H9 (cell line): ENCODE measurements at regions not wholly inside any gene's neighbourhood (a gene's known extent, or its start where the extent isn't known, plus 50 kb on each side); places are given as distances from the start of the nearest gene placed in this dataset.

ENCODE experiments used
- DNase-seq: peaks from one replicate; pipeline ENCODE4 v3.0.0-alpha.2; 2017
- H2AFZ ChIP-seq: one replicate; pipeline ENCODE4 v1.6.1; 2013; ENCODE audit warnings: mild to moderate bottlenecking, low read length, control low read depth, moderate library complexity
- H2AK5ac ChIP-seq: 2 replicates; pipeline ENCODE4 v1.6.1; 2013; ENCODE audit warnings: low read length, control low read depth, mixed read lengths; ENCODE audit not compliant: insufficient read length
- H2BK120ac ChIP-seq: one replicate; pipeline ENCODE4 v1.6.1; 2013; ENCODE audit warnings: low read depth, mild to moderate bottlenecking, low read length, control low read depth, inconsistent platforms; ENCODE audit not compliant: poor library complexity, severe bottlenecking
- H2BK12ac ChIP-seq: 2 replicates; pipeline ENCODE4 v1.6.1; 2013; ENCODE audit warnings: low read length, control low read depth, mixed read lengths, low read depth; ENCODE audit not compliant: insufficient read length
- H2BK15ac ChIP-seq: 2 replicates; pipeline ENCODE4 v1.6.1; 2013; ENCODE audit warnings: low read depth, low read length, control low read depth
- H2BK20ac ChIP-seq: one replicate; pipeline ENCODE4 v1.6.1; 2013; ENCODE audit warnings: low read depth, mild to moderate bottlenecking, low read length, control low read depth, inconsistent platforms; ENCODE audit not compliant: poor library complexity, severe bottlenecking
- H2BK5ac ChIP-seq: 2 replicates; pipeline ENCODE4 v1.6.1; 2013; ENCODE audit warnings: low read length, control low read depth, mixed read lengths; ENCODE audit not compliant: insufficient read length
- H3K14ac ChIP-seq: 2 replicates; pipeline ENCODE4 v1.6.1; 2013; ENCODE audit warnings: low read length, control low read depth; ENCODE audit not compliant: insufficient read depth
- H3K18ac ChIP-seq: 2 replicates; pipeline ENCODE4 v1.6.1; 2013; ENCODE audit warnings: low read depth, mild to moderate bottlenecking, mixed read lengths, low read length, control low read depth; ENCODE audit not compliant: insufficient read length
- H3K23ac ChIP-seq: 2 replicates; pipeline ENCODE4 v1.6.1; 2013; ENCODE audit warnings: low read length, control low read depth, mixed read lengths, low read depth; ENCODE audit not compliant: insufficient read length
- H3K23me2 ChIP-seq: 2 replicates; pipeline ENCODE4 v1.6.1; 2013; ENCODE audit warnings: low read depth, mild to moderate bottlenecking, mixed read lengths, low read length, control low read depth; ENCODE audit not compliant: insufficient read length, poor library complexity, severe bottlenecking
- H3K27ac ChIP-seq: 2 replicates; pipeline ENCODE4 v1.5.1; 2013; ENCODE audit warnings: low read length, control low read depth, mixed read lengths, low read depth; ENCODE audit not compliant: insufficient read length
- H3K27me3 ChIP-seq: 2 replicates; pipeline ENCODE4 v1.6.1; 2013; ENCODE audit warnings: low read length, control low read depth, inconsistent platforms; ENCODE audit not compliant: insufficient read depth
- H3K4ac ChIP-seq: 2 replicates; pipeline ENCODE4 v1.6.1; 2013; ENCODE audit warnings: low read depth, mild to moderate bottlenecking, control low read depth, inconsistent platforms, low read length, moderate library complexity
- H3K4me1 ChIP-seq: 2 replicates; pipeline ENCODE4 v1.6.1; 2013; ENCODE audit warnings: low read length, control low read depth, inconsistent platforms; ENCODE audit not compliant: insufficient read depth
- H3K4me2 ChIP-seq: 2 replicates; pipeline ENCODE4 v1.6.1; 2013; ENCODE audit warnings: low read length, control low read depth, mixed read lengths; ENCODE audit not compliant: insufficient read length, insufficient read depth
- H3K56ac ChIP-seq: 2 replicates; pipeline ENCODE4 v1.6.1; 2013; ENCODE audit warnings: low read depth, mild to moderate bottlenecking, mixed read lengths, low read length, control low read depth; ENCODE audit not compliant: insufficient read length
- H3K79me1 ChIP-seq: 2 replicates; pipeline ENCODE4 v1.6.1; 2013; ENCODE audit warnings: low read depth, mild to moderate bottlenecking, moderate library complexity, low read length, control low read depth, inconsistent platforms; ENCODE audit not compliant: insufficient read depth, poor library complexity, severe bottlenecking
- H3K79me2 ChIP-seq: 2 replicates; pipeline ENCODE4 v1.6.1; 2013; ENCODE audit warnings: low read length, control low read depth, inconsistent platforms; ENCODE audit not compliant: insufficient read depth
- H3K9ac ChIP-seq: 2 replicates; pipeline ENCODE4 v1.6.1; 2013; ENCODE audit warnings: low read length, control low read depth, mixed read lengths; ENCODE audit not compliant: insufficient read length; ENCODE audit errors: extremely low read depth
- H3K9me3 ChIP-seq: one replicate; pipeline ENCODE4 v1.6.1; 2013; ENCODE audit warnings: low read depth, low read length, inconsistent platforms; ENCODE audit not compliant: control insufficient read depth
- H3T11ph ChIP-seq: one replicate; pipeline ENCODE4 v1.6.1; 2013; ENCODE audit warnings: mild to moderate bottlenecking, low read length, control low read depth, inconsistent platforms
- H4K20me1 ChIP-seq: one replicate; pipeline ENCODE4 v1.6.1; 2013; ENCODE audit not compliant: control insufficient read depth, insufficient read length, insufficient read depth
- H4K5ac ChIP-seq: 2 replicates; pipeline ENCODE4 v1.6.1; 2013; ENCODE audit warnings: low read depth, mild to moderate bottlenecking, mixed read lengths, low read length, control low read depth; ENCODE audit not compliant: insufficient read length
- H4K8ac ChIP-seq: replicated peaks from 2 replicates; pipeline ENCODE4 v1.6.1; 2013; ENCODE audit warnings: low read length, control low read depth, mixed read lengths, low read depth; ENCODE audit not compliant: insufficient read length
- H4K91ac ChIP-seq: 2 replicates; pipeline ENCODE4 v1.6.1; 2013; ENCODE audit warnings: low read depth, mild to moderate bottlenecking, moderate library complexity, mixed read lengths, low read length, control low read depth; ENCODE audit not compliant: insufficient read length
- H3K27ac Mint-ChIP-seq, 3 experiments: 2 replicates in 2 of 3; 3 replicates in 1 of 3; pipeline ENCODE4 v1.8.0; 2020 to 2021; ENCODE audit warnings: mixed read lengths in 3 of 3, mild to moderate bottlenecking in 1 of 3, moderate library complexity in 1 of 3
- H3K27me3 Mint-ChIP-seq: 2 replicates; pipeline ENCODE4 v1.8.0; 2021; ENCODE audit warnings: low read depth, mild to moderate bottlenecking, moderate library complexity, mixed read lengths
- H3K36me3 Mint-ChIP-seq, 3 experiments: 2 replicates in 2 of 3; 3 replicates in 1 of 3; pipeline ENCODE4 v1.8.0; 2020 to 2021; ENCODE audit warnings: low read depth in 3 of 3, mixed read lengths in 3 of 3; ENCODE audit not compliant: insufficient read depth in 1 of 3
- H3K4me1 Mint-ChIP-seq, 2 experiments: 2 replicates each; pipeline ENCODE4 v1.8.0; 2020; ENCODE audit warnings: mixed read lengths in 2 of 2
- H3K4me3 Mint-ChIP-seq, 2 experiments: 2 replicates in 1 of 2; 3 replicates in 1 of 2; pipeline ENCODE4 v1.8.0; 2020 to 2021; ENCODE audit warnings: mild to moderate bottlenecking in 2 of 2, mixed read lengths in 2 of 2, moderate library complexity in 1 of 2
- H3K9me3 Mint-ChIP-seq, 2 experiments: 2 replicates in 1 of 2; 3 replicates in 1 of 2; pipeline ENCODE4 v1.8.0; 2020; ENCODE audit warnings: mild to moderate bottlenecking in 2 of 2, mixed read lengths in 2 of 2, moderate library complexity in 1 of 2
- CTCF ChIP-seq: fragments of 200-600 bp; sonication (generic); conservative IDR thresholded peaks from 3 replicates; pipeline ENCODE4 v1.8.0; 2021; ENCODE audit warnings: antibody characterized with exemption, mild to moderate bottlenecking
- WGBS: extraction: QIAGEN DNeasy Blood & Tissue Kit; methylation state at CpG from one replicate; pipeline ENCODE4 v1.1.7; 2013; ENCODE audit warnings: missing lambda C conversion rate, low lambda C conversion rate, mixed read lengths; ENCODE audit not compliant: insufficient read length; ENCODE audit errors: extremely low coverage; 5-methylcytosine and 5-hydroxymethylcytosine counted together

GRCh38 chr3:64293121-64293520 lies 67.9 kb upstream of the PRICKLE2 start:
- Histone ChIP-seq H3K23me2 (no peaks in the 10 kb centered on the region), H2BK15ac (no peak overlapping the region), H3K23ac (no peak overlapping the region), H4K5ac (no peak overlapping the region), H3K56ac (no peak overlapping the region), H3T11ph (no peak overlapping the region), H3K4ac (no peak overlapping the region), H2BK20ac (no peak overlapping the region), H3K9ac (no peak overlapping the region), H3K14ac (no peak overlapping the region), H2AFZ (no peak overlapping the region), H2BK120ac (no peak overlapping the region), H3K27ac (no peak overlapping the region), H4K91ac (no peak overlapping the region), H3K4me1 (no peaks in the 10 kb centered on the region; the same call in 1 of the 2 replicates), H2BK5ac (no peak overlapping the region), H3K27me3 (no peaks in the 10 kb centered on the region), H2BK12ac (no peak overlapping the region), H2AK5ac (no peak overlapping the region), H3K79me1 (no peaks in the 10 kb centered on the region), H4K8ac (no peak overlapping the region), H3K79me2 (no peaks in the 10 kb centered on the region), H3K18ac (no peak overlapping the region), H3K9me3 (peaks cover 9% of the 10 kb centered on the region), H3K4me2 (no peak overlapping the region), H4K20me1 (no peaks in the 10 kb centered on the region)
- Mint-ChIP-seq H3K27ac (no peak overlapping the region), H3K27me3 (no peaks in the 10 kb centered on the region), H3K36me3 (peaks cover 5 to 14% (median 13%) of the 10 kb centered on the region in 3 experiments), H3K9me3 (peaks cover 16% of the 10 kb centered on the region in 2 experiments), H3K4me1 (peaks cover 0 to 2% of the 10 kb centered on the region in 2 experiments; a peak in 1 of 4 replicates), H3K4me3 (no peak overlapping the region)
- TF ChIP-seq CTCF = no peak
- no peak for DNase-seq
- WGBS = no CpG with 5 or more reads among the region's 9 CpGs
